MM.1S (cell line): ENCODE measurements at regions not wholly inside any gene's neighbourhood (a gene's known extent, or its start where the extent isn't known, plus 50 kb on each side); places are given as distances from the start of the nearest gene placed in this dataset.

Experiments used
- EZH2 ChIP-seq: fragments of 300-600 bp; sonication (generic); optimal IDR thresholded peaks from 2 replicates; pipeline ENCODE3; 2017; ENCODE audit warnings: low read depth, mild to moderate bottlenecking, antibody characterized with exemption, low read length, mixed read lengths
- EZH2phosphoT487 ChIP-seq: fragments of 300-600 bp; sonication (generic); IDR thresholded peaks from 2 replicates; pipeline ENCODE4 v1.6.1; 2018; ENCODE audit warnings: antibody characterized with exemption, low read length
- TF ChIP-seq, protein P1 (sequence below): fragments of 300-600 bp; sonication (generic); IDR thresholded peaks from 2 replicates; pipeline ENCODE4 v1.5.1; 2016; ENCODE audit warnings: antibody characterized with exemption, low read length, mixed read lengths

DNA sequence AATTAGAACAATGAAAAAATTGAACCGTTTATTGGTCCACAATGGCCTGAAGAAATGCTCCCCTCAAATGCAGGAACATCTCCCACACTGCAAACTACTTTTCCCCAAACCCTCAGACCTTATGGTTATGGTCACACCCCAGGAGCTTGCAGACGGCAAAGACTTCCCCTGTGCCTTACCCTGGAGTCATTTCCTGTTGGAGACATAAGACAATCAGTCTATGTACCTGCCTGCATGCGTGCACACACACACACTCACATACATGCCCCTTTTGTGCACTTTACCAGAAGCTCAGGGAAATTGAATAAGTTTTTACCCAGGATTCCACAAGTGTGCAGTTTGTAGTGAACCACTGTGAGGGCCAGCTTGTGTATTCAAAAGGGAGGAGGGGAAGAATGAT is 281.9 kb upstream of the CELF4 start:
- TF ChIP-seq, protein P1, sequence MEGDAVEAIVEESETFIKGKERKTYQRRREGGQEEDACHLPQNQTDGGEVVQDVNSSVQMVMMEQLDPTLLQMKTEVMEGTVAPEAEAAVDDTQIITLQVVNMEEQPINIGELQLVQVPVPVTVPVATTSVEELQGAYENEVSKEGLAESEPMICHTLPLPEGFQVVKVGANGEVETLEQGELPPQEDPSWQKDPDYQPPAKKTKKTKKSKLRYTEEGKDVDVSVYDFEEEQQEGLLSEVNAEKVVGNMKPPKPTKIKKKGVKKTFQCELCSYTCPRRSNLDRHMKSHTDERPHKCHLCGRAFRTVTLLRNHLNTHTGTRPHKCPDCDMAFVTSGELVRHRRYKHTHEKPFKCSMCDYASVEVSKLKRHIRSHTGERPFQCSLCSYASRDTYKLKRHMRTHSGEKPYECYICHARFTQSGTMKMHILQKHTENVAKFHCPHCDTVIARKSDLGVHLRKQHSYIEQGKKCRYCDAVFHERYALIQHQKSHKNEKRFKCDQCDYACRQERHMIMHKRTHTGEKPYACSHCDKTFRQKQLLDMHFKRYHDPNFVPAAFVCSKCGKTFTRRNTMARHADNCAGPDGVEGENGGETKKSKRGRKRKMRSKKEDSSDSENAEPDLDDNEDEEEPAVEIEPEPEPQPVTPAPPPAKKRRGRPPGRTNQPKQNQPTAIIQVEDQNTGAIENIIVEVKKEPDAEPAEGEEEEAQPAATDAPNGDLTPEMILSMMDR: no peak
- TF ChIP-seq EZH2phosphoT487 (no peak), EZH2 (no peak)
